OCI-LY7 (cell line): ENCODE measurements at regions not wholly inside any gene's neighbourhood (a gene's known extent, or its start where the extent isn't known, plus 50 kb on each side); places are given as distances from the start of the nearest gene placed in this dataset.

Experiments used
- BruUV-seq: library from RNA; stranded (reverse); fragments of 400-500 nt; replicated peaks from 2 replicates; lab custom pipeline; 2021; lab: Mats Ljungman, UMichigan
- CTCF ChIA-PET: fragments of 300-600 bp; sonication (Branson Sonifier 250); formaldehyde crosslinking; loops from one replicate; lab custom pipeline; 2022; ENCODE audit warnings: antibody characterized with exemption; ENCODE audit not compliant: unreplicated experiment; lab: Charles Lee
- POLR2A ChIA-PET: fragments of 300-600 bp; sonication (Branson Sonifier 250); formaldehyde crosslinking; loops from one replicate; lab custom pipeline; 2022; ENCODE audit warnings: antibody characterized with exemption; lab: Charles Lee
- DNase-seq: peaks from one replicate; pipeline ENCODE4 v3.0.0-alpha.2; 2015; ENCODE audit warnings: low spot score
- H2AFZ ChIP-seq: fragments of 200-600 bp; sonication (generic), shearing (Covaris generic); 2 replicates; pipeline ENCODE4 v1.6.1; 2014; ENCODE audit warnings: mild to moderate bottlenecking, antibody characterized with exemption, low read length, moderate library complexity
- H3K27ac ChIP-seq: fragments of 200-600 bp; sonication (generic); 2 replicates; pipeline ENCODE4 v1.5.1; 2014; ENCODE audit warnings: mixed run types, low read depth, mild to moderate bottlenecking, moderate library complexity, low read length, inconsistent platforms; ENCODE audit not compliant: poor library complexity, severe bottlenecking
- H3K36me3 ChIP-seq: fragments of 200-600 bp; sonication (generic); 2 replicates; pipeline ENCODE4 v1.6.1; 2014; ENCODE audit warnings: mild to moderate bottlenecking, antibody characterized with exemption, low read length, moderate library complexity, mixed read lengths; ENCODE audit not compliant: insufficient read depth
- H3K4me1 ChIP-seq: fragments of 200-600 bp; sonication (generic); 2 replicates; pipeline ENCODE4 v1.5.1; 2014; ENCODE audit warnings: mild to moderate bottlenecking, low read length; ENCODE audit not compliant: insufficient read depth, poor library complexity, severe bottlenecking
- H3K4me2 ChIP-seq: fragments of 200-600 bp; sonication (generic); 2 replicates; pipeline ENCODE4 v1.6.1; 2014; ENCODE audit warnings: mild to moderate bottlenecking, low read length
- H3K4me3 ChIP-seq: fragments of 200-600 bp; sonication (generic); 2 replicates; pipeline ENCODE4 v1.5.1; 2014; ENCODE audit warnings: mild to moderate bottlenecking, low read depth, low read length; ENCODE audit not compliant: poor library complexity, severe bottlenecking
- H3K79me2 ChIP-seq: fragments of 200-600 bp; sonication (generic); 2 replicates; pipeline ENCODE4 v1.6.1; 2016; ENCODE audit warnings: low read depth, mild to moderate bottlenecking, low read length, moderate library complexity, mixed read lengths; ENCODE audit not compliant: insufficient read depth
- H3K9me2 ChIP-seq: fragments of 200-600 bp; sonication (generic); 2 replicates; pipeline ENCODE4 v1.6.1; 2016; ENCODE audit warnings: mild to moderate bottlenecking, low read length, mixed read lengths; ENCODE audit not compliant: insufficient read depth
- H3K9me3 ChIP-seq: fragments of 200-600 bp; sonication (generic); 2 replicates; pipeline ENCODE4 v1.6.1; 2014; ENCODE audit warnings: mild to moderate bottlenecking, mixed run types, low read length, mixed read lengths
- H4K20me1 ChIP-seq: fragments of 200-600 bp; sonication (generic); 2 replicates; pipeline ENCODE4 v1.6.1; 2014; ENCODE audit warnings: mild to moderate bottlenecking, antibody characterized with exemption, low read length, moderate library complexity, mixed read lengths; ENCODE audit not compliant: insufficient read depth
- EZH2phosphoT487 ChIP-seq: fragments of 200-600 bp; sonication (generic); IDR thresholded peaks from 2 replicates; pipeline ENCODE4 v1.6.1; 2018; ENCODE audit warnings: low read depth, borderline replicate concordance, mild to moderate bottlenecking, mixed run types, antibody characterized with exemption, low read length, moderate library complexity, mixed read lengths
- intact Hi-C: fragments of 100-400 bp; cut with micrococcal nuclease; formaldehyde crosslinking; loops from one replicate; pipeline ENCODE4 v1.10.0; 2022; ENCODE audit not compliant: unreplicated experiment
- TF ChIP-seq, protein P1 (sequence below): fragments of 200-600 bp; sonication (generic); conservative IDR thresholded peaks from 2 replicates; pipeline ENCODE4 v1.5.1; 2014; ENCODE audit warnings: mild to moderate bottlenecking, antibody characterized with exemption, low read length, moderate library complexity, mixed read lengths

DNA sequence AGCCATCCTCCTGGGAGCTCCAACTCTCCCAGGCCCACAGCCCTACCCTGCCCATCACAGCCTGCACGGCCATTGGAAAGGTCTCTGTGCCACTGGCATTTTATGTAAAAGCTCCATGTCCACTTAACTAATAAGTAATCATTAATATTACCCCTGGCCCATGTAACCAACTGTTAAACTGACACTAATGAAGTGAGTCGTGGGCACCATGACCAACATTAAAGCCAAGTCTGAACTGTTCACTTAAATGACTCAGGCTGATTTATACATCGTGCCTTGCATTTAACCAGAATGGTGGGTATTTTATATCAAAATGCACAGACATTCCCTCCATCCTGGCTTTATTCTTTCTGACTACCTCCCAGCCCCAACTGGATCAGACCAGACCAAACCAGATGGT lies 229.3 kb downstream of the SOX9 start:
- BruUV-seq: no TSS peak
- ChIA-PET POLR2A (no interaction called here), CTCF (no interaction called here)
- TF ChIP-seq, protein P1, sequence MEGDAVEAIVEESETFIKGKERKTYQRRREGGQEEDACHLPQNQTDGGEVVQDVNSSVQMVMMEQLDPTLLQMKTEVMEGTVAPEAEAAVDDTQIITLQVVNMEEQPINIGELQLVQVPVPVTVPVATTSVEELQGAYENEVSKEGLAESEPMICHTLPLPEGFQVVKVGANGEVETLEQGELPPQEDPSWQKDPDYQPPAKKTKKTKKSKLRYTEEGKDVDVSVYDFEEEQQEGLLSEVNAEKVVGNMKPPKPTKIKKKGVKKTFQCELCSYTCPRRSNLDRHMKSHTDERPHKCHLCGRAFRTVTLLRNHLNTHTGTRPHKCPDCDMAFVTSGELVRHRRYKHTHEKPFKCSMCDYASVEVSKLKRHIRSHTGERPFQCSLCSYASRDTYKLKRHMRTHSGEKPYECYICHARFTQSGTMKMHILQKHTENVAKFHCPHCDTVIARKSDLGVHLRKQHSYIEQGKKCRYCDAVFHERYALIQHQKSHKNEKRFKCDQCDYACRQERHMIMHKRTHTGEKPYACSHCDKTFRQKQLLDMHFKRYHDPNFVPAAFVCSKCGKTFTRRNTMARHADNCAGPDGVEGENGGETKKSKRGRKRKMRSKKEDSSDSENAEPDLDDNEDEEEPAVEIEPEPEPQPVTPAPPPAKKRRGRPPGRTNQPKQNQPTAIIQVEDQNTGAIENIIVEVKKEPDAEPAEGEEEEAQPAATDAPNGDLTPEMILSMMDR: no peak
- TF ChIP-seq EZH2phosphoT487: no peak
- H3K27ac ChIP-seq: no peak overlapping the region
- H3K9me2 ChIP-seq: no peaks in the 10 kb centered on the region
- intact Hi-C loops: no loop called here
- no peak overlapping the region for H3K4me3 ChIP-seq
- no peak overlapping the region for H2AFZ ChIP-seq
- no peaks in the 10 kb centered on the region for H3K36me3 ChIP-seq
- no peaks in the 10 kb centered on the region for H3K9me3 ChIP-seq
- H4K20me1 ChIP-seq: no peaks in the 10 kb centered on the region
- no peaks in the 10 kb centered on the region for H3K4me1 ChIP-seq
- no peaks in the 10 kb centered on the region for H3K79me2 ChIP-seq
- no peak overlapping the region for H3K4me2 ChIP-seq
- no peak for DNase-seq

DNA sequence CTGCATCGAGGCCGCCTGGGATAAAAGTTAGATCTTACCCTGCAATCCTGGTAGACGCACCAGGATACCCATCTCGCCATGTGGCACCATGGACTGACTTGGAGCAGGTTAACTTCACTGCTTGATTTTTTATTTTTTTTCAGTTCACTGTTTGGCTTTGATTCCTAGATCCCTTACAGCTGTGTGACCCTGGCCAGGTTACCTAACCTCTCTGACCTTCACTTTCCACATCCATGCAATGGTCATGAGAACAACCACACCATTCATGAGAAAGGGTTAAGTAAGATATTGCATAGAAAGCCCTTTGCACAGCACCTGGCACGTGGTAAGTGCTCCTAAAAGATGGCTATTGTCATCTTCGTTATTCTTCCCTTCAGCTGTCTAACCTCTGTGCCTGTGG lies 230.5 kb downstream of the SOX9 start:
- BruUV-seq: no TSS peak
- H2AFZ ChIP-seq: no peak overlapping the region
- no peaks in the 10 kb centered on the region for H3K36me3 ChIP-seq
- H3K9me3 ChIP-seq: no peaks in the 10 kb centered on the region
- no peak for DNase-seq
- H4K20me1 ChIP-seq: no peaks in the 10 kb centered on the region
- H3K4me3 ChIP-seq: no peak overlapping the region
- no peaks in the 10 kb centered on the region for H3K9me2 ChIP-seq
- H3K4me2 ChIP-seq: no peak overlapping the region
- no peak for TF ChIP-seq EZH2phosphoT487
- TF ChIP-seq, protein P1: no peak
- ChIA-PET CTCF (no interaction called here), POLR2A (no interaction called here)
- H3K4me1 ChIP-seq: no peaks in the 10 kb centered on the region
- no peak overlapping the region for H3K27ac ChIP-seq
- intact Hi-C loops: no loop called here
- H3K79me2 ChIP-seq: no peaks in the 10 kb centered on the region

DNA sequence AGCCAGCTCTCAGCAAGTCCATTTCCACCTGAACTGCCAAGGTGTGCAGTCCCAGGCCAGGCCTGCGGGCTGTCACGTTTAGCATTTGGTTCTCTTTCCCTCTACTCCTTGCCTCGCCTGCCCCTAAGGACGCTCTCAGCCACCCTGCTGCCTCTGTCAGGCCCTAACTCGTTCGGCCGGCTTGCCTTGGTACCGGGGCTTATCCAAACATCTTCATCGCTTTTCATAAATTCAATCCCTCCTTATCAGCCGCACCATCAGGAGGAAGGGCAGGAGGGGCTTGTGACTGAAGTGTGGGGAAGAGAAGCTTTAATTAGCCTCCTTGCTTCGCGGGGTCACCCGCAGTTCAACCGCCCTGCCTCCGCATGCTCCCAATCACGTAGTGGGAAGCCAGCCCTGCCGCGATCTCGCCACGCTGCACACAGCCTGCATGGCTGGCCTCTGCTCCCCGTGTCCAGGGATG lies 231.1 kb downstream of the SOX9 start:
- H3K9me3 ChIP-seq: no peaks in the 10 kb centered on the region
- H4K20me1 ChIP-seq: no peaks in the 10 kb centered on the region
- DNase-seq: no peak
- POLR2A ChIA-PET: no interaction called here
- intact Hi-C loops: no loop called here
- TF ChIP-seq EZH2phosphoT487: no peak
- TF ChIP-seq, protein P1: no peak
- H3K9me2 ChIP-seq: no peaks in the 10 kb centered on the region
- H2AFZ ChIP-seq: no peak overlapping the region
- no peaks in the 10 kb centered on the region for H3K79me2 ChIP-seq
- H3K4me2 ChIP-seq: no peak overlapping the region
- H3K27ac ChIP-seq: no peak overlapping the region
- H3K36me3 ChIP-seq: no peaks in the 10 kb centered on the region
- BruUV-seq: no TSS peak
- H3K4me1 ChIP-seq: no peaks in the 10 kb centered on the region
- CTCF ChIA-PET: no interaction called here
- H3K4me3 ChIP-seq: no peak overlapping the region
